Right lobe of liver (tissue), 4 donors: ENCODE measurements at regions not wholly inside any gene's neighbourhood (a gene's known extent, or its start where the extent isn't known, plus 50 kb on each side); places are given as distances from the start of the nearest gene placed in this dataset.

ENCODE experiments used
- POLR2A ChIP-seq: fragments of 450-650 bp; IDR thresholded peaks from one replicate; pipeline ENCODE4 v1.6.1; 2017; ENCODE audit warnings: antibody characterized with exemption, mild to moderate bottlenecking
- TF ChIP-seq, protein P1 (sequence below), 4 donors: fragments of 200-600 bp in 3 of 4; fragments of 450-650 bp in 1 of 4; IDR thresholded peaks; one replicate each; pipeline versions ENCODE4 v1.5.1 to v1.8.0; 2016 to 2022; ENCODE audit warnings: antibody characterized with exemption in 4 of 4, mild to moderate bottlenecking in 2 of 4
- donor health status: DM: no; HTN: no; CAD: no.
- donor health status: DM: no; HTN: no; CAD: no.
- donor health status: DM: no; HTN: yes; CAD: no.

DNA sequence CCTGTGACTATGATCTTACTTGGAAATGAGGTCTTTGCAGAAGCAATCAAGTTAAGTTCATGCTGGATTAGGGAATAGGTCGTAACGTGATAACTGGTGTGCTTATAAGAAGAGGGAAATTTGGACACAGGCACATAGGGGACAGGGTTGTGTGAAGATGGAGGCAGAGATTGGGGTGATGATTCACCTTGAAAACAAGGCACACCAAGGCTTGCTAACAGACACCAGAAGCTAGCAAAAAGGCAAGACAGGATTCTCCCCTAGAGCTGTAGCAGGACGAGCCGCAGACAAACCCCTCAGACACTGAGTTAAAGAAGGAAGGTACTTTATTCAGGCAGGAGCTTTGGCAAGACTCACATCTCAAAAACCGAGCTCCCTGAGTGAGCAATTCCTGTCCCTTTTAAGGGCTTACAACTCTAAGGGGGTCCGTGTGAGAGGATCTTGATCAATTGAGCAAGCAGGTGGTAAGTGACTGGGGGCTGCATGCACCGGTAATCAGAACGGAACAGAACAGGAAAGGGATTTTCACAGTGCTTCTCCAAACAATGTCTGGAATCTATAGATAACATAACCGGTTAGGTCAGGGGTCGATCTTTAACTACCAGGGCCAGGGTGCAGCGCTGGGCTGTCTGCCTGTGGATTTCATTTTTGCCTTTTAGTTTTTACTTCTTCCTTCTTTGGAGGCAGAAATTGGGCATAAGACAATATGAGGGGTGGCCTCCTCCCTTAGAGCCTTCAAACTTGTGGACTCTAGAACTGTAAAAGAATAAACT, 57.5 kb upstream of the S1PR3 start:
- TF ChIP-seq, protein P1, sequence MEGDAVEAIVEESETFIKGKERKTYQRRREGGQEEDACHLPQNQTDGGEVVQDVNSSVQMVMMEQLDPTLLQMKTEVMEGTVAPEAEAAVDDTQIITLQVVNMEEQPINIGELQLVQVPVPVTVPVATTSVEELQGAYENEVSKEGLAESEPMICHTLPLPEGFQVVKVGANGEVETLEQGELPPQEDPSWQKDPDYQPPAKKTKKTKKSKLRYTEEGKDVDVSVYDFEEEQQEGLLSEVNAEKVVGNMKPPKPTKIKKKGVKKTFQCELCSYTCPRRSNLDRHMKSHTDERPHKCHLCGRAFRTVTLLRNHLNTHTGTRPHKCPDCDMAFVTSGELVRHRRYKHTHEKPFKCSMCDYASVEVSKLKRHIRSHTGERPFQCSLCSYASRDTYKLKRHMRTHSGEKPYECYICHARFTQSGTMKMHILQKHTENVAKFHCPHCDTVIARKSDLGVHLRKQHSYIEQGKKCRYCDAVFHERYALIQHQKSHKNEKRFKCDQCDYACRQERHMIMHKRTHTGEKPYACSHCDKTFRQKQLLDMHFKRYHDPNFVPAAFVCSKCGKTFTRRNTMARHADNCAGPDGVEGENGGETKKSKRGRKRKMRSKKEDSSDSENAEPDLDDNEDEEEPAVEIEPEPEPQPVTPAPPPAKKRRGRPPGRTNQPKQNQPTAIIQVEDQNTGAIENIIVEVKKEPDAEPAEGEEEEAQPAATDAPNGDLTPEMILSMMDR (IDR thresholded peaks at IDR 0.05), result no peak
- TF ChIP-seq POLR2A, result no peak
